Calu3 (cell line): ENCODE measurements at regions not wholly inside any gene's neighbourhood (a gene's known extent, or its start where the extent isn't known, plus 50 kb on each side); places are given as distances from the start of the nearest gene placed in this dataset.

Source experiments
- BruUV-seq: library from RNA; stranded (reverse); fragments of 400-500 nt; replicated peaks from 2 replicates; lab custom pipeline; 2021; lab: Mats Ljungman, UMichigan
- CTCF ChIA-PET: fragments of 300-600 bp; sonication (Branson Sonifier 250); formaldehyde crosslinking; loops from one replicate; lab custom pipeline; 2022; ENCODE audit warnings: antibody characterized with exemption; lab: Charles Lee
- DNase-seq: peaks from one replicate; pipeline ENCODE4 v3.0.0; 2022
- H3K27ac Mint-ChIP-seq: one replicate; pipeline ENCODE4 v1.8.0; 2022; ENCODE audit warnings: mixed read lengths; ENCODE audit not compliant: unreplicated experiment
- H3K27me3 Mint-ChIP-seq: one replicate; pipeline ENCODE4 v1.8.0; 2022; ENCODE audit warnings: mixed read lengths; ENCODE audit not compliant: unreplicated experiment
- H3K36me3 Mint-ChIP-seq: one replicate; pipeline ENCODE4 v1.8.0; 2022; ENCODE audit warnings: mild to moderate bottlenecking, moderate library complexity, mixed read lengths; ENCODE audit not compliant: insufficient read depth, unreplicated experiment
- H3K4me1 Mint-ChIP-seq: one replicate; pipeline ENCODE4 v1.8.0; 2022; ENCODE audit warnings: mild to moderate bottlenecking, low read depth, mixed read lengths; ENCODE audit not compliant: unreplicated experiment
- H3K4me3 Mint-ChIP-seq: one replicate; pipeline ENCODE4 v1.8.0; 2022; ENCODE audit warnings: mild to moderate bottlenecking, low read depth, moderate library complexity, mixed read lengths; ENCODE audit not compliant: unreplicated experiment
- H3K9me3 Mint-ChIP-seq: one replicate; pipeline ENCODE4 v1.8.0; 2022; ENCODE audit warnings: low read depth, mixed read lengths; ENCODE audit not compliant: unreplicated experiment
- CTCF ChIP-seq: fragments of 200-600 bp; IDR thresholded peaks from one replicate; pipeline ENCODE4 v1.8.0; 2022; ENCODE audit warnings: antibody characterized with exemption; ENCODE audit not compliant: unreplicated experiment
- intact Hi-C: fragments of 100-400 bp; cut with micrococcal nuclease; formaldehyde crosslinking; loops from one replicate; pipeline ENCODE4 v1.10.0; 2022; ENCODE audit not compliant: unreplicated experiment

- H3K4me1 Mint-ChIP-seq = no peaks in the 10 kb centered on the region
- CTCF ChIA-PET = interaction anchor here (0.8 kb wide), 1 partner anchor 99 kb away, joined by 8 read pairs; no protein-coding TSS in a partner anchor
- intact Hi-C loops = no loop called here
Measured at GRCh38 chr4:165597581-165598480, 219.0 kb downstream of the CPE start.

GRCh38 chr4:165600959-165601683 is 222.3 kb downstream of the CPE start:
- Mint-ChIP-seq H3K4me3 (no peak overlapping the region), H3K36me3 (no peaks in the 10 kb centered on the region), H3K9me3 (no peaks in the 10 kb centered on the region), H3K4me1 (peaks cover 7% of the 10 kb centered on the region), H3K27me3 (no peaks in the 10 kb centered on the region), H3K27ac (no peak overlapping the region)
- intact Hi-C loops = no loop called here
- no TSS peak for BruUV-seq
- DNase-seq = no peak
- TF ChIP-seq CTCF = no peak
- CTCF ChIA-PET = no interaction called here

More at GRCh38 chr4:165597581-165598480, 219.0 kb downstream of the CPE start:
- Mint-ChIP-seq H3K36me3 (no peaks in the 10 kb centered on the region), H3K9me3 (no peaks in the 10 kb centered on the region), H3K27ac (no peak overlapping the region), H3K27me3 (no peaks in the 10 kb centered on the region), H3K4me3 (no peak overlapping the region)
- TF ChIP-seq CTCF = no peak
- DNase-seq = no peak
- BruUV-seq = no TSS peak

GRCh38 chr4:165602621-165603020 is 223.8 kb downstream of the CPE start:
- intact Hi-C loops = no loop called here
- H3K4me1 Mint-ChIP-seq = peaks cover 7% of the 10 kb centered on the region

GRCh38 chr4:165604181-165604580 is 225.4 kb downstream of the CPE start:
- CTCF ChIA-PET = no interaction called here
- TF ChIP-seq CTCF = no peak
- intact Hi-C loops = no loop called here
- peaks cover 7% of the 10 kb centered on the region for H3K4me1 Mint-ChIP-seq
- H3K27me3 Mint-ChIP-seq = no peaks in the 10 kb centered on the region
- no TSS peak for BruUV-seq
- no peaks in the 10 kb centered on the region for H3K36me3 Mint-ChIP-seq
- no peak overlapping the region for H3K4me3 Mint-ChIP-seq
- no peak for DNase-seq
- no peaks in the 10 kb centered on the region for H3K9me3 Mint-ChIP-seq
- H3K27ac Mint-ChIP-seq = no peak overlapping the region

More at GRCh38 chr4:165602621-165603020, 223.8 kb downstream of the CPE start:
- no peak for TF ChIP-seq CTCF
- Mint-ChIP-seq H3K27me3 (no peaks in the 10 kb centered on the region), H3K27ac (no peak overlapping the region), H3K4me3 (no peak overlapping the region), H3K36me3 (no peaks in the 10 kb centered on the region), H3K9me3 (no peaks in the 10 kb centered on the region)
- no peak for DNase-seq
- BruUV-seq = no TSS peak
- CTCF ChIA-PET = no interaction called here
